ACHN (cell line): ENCODE measurements at regions not wholly inside any gene's neighbourhood (a gene's known extent, or its start where the extent isn't known, plus 50 kb on each side); places are given as distances from the start of the nearest gene placed in this dataset.
"Not testable (repeated sequence)": the region's sequence is repeated elsewhere in the genome, so short reads cannot be mapped to it uniquely, and the experiment has no call there.

Source experiments
- DNase-seq: peaks from one replicate; pipeline ENCODE4 v3.0.0-alpha.2; 2015
- in situ Hi-C: cut with HindIII; loops from 2 replicates; pipeline ENCODE4 v1.10.0; 2017; ENCODE audit warnings: low sequenced_read_pairs, low pct_ligation_motif_present, low pct_unique_long_range_greater_than_20kb

- DNase-seq, in situ Hi-C loops: not testable (repeated sequence)
Observed at GRCh38 chr6:3672339-3672738, 79.2 kb downstream of the PXDC1 start.

- in situ Hi-C loops, result no loop called here
- DNase-seq, result no peak
Observed at GRCh38 chr6:3671382-3671781, 80.1 kb downstream of the PXDC1 start.

GRCh38 chr6:3670356-3670755 is 81.2 kb downstream of the PXDC1 start:
- DNase-seq, result no peak
- in situ Hi-C loops, result no loop called here

DNA sequence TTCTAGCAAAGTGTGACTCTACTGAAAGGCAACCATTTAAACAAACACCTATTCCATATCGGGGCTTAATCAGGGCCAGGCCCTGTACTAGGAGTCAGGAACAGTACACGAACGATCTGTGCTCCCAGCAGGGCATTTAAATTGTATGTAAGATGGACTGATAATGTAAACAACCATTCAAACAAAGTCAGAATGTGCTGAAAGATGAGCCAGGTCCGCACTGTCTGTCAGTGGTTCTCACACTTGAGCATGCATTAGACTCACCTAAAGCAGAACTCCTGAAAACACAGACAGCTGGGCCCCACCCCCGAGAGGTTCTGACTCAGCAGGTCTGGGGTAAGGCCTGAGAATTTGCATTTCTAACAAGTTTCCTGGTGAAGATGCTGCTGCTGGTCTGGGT is 81.6 kb downstream of the PXDC1 start:
- in situ Hi-C loops, result no loop called here
- no peak for DNase-seq

DNA sequence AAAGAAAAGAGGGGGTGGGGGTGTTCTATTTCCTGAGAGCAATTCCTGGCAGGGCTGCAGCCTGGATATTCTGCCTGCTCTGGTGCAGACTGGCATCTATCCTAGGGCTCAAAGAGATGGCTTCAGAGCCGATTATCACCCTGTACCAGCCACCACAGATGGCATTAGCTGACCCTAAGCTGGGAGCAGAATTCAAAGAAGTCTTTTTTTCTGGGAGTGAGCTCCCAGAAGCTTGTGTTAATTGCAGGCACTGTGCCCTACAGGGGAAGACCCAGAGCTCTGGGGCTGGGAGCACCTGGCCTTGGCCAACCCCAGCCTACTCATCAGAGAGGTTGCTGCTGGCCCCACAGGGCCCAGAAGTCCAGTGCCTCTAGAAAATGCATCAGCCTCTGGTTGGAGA is 85.9 kb downstream of the PXDC1 start:
- DNase-seq, result no peak
- in situ Hi-C loops, result no loop called here

GRCh38 chr6:3664625-3665041 is 86.9 kb downstream of the PXDC1 start:
- in situ Hi-C loops, result no loop called here
- DNase-seq, result no peak

DNA sequence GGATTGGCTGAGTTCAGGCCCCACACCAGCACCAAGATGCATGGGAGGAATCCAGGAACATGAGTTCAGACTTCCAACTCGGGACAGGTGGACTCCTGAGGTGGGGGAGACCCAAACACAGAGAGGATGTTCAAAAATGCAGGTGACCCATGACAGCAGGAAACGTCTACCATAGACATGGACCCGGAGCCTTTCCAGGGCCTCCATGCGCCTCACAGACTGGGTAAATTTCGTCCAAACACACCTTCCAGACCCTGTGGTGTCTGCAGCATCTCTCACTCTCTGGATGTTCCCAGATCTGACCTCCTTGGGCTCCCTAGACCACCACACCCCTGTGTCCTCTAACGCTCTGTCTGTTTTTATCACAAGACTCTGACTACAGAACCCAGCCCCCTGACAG is 87.7 kb downstream of the PXDC1 start:
- DNase-seq, result no peak

GRCh38 chr6:3663081-3663480 is 88.4 kb downstream of the PXDC1 start:
- no peak for DNase-seq
- in situ Hi-C loops, result no loop called here

More for the DNA sequence above, 87.7 kb downstream of the PXDC1 start:
- in situ Hi-C loops, result no loop called here

GRCh38 chr6:3661390-3661789 is 90.1 kb downstream of the PXDC1 start:
- in situ Hi-C loops, result no loop called here
- DNase-seq, result no peak

GRCh38 chr6:3660473-3660872 is 91.0 kb downstream of the PXDC1 start:
- in situ Hi-C loops, result no loop called here
- DNase-seq, result no peak

DNA sequence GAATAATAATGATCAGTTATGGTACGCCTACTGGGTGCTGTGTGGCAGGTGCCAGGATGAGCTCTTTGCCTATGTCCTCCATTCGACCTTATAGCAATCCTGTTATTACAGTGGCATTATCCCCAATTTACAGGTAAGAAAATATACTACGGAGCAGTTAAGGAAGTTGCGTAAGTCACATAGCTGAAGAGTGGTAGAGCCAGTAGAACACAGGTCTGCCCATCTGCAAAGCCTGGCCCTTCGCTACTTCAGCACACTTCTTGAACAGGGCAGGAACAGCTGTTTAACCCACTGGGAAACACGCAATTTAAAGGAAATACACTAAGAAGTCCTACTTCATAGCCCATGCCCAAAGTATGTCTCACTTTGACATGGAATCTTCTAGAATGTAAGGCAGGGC is 91.8 kb downstream of the PXDC1 start:
- DNase-seq, result no peak
- in situ Hi-C loops, result no loop called here

- no peak for DNase-seq
- in situ Hi-C loops, result no loop called here
Observed at GRCh38 chr6:3656076-3656475, 95.4 kb downstream of the PXDC1 start.

DNA sequence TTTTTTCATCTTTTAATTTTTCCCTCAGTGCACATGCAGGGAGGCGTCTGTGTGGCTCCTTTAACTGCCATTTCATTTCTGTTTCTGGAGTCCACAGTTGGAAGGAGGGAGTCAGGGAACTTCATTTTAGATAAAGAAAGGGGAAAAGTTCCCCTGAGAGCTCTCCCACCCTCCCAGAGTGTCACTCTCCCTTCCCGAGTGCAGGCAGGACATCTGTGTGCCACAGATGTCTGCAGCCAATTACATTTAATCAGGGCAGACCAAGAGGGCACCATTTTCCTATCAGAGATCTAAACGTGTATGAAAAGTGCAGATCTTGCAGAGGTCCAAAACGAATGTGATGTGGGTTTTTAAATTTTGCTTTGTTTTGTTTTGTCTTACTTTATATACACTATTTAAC is 96.6 kb downstream of the PXDC1 start:
- DNase-seq, result no peak
- in situ Hi-C loops, result no loop called here

DNA sequence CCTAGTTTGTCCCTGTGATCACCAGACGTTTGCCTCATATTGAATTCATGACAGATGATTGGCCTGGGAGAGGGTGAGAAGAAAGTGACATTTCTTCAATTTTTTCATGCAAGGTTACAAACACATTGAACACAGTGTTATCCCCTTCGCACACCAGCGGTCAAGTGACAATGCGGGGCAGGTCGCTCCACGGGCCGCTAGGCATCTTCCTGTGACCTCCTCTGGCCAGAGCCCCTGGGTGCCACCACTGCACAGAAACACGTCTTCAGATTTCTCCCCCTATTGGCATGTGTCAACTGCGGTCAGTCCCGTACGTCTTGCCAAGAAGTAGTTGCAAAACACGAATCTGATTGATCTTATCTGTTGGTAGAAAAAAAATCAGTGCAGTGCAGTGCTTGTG is 97.1 kb downstream of the PXDC1 start:
- no peak for DNase-seq
- in situ Hi-C loops, result no loop called here

- DNase-seq, result no peak
- in situ Hi-C loops, result no loop called here
Observed at GRCh38 chr6:3653528-3654070, 97.9 kb downstream of the PXDC1 start.

GRCh38 chr6:3651698-3652229 is 99.7 kb downstream of the PXDC1 start:
- in situ Hi-C loops, result no loop called here
- no peak for DNase-seq

- in situ Hi-C loops, result no loop called here
- no peak for DNase-seq
Observed at GRCh38 chr6:3650959-3651697, 100.4 kb downstream of the PXDC1 start.

DNA sequence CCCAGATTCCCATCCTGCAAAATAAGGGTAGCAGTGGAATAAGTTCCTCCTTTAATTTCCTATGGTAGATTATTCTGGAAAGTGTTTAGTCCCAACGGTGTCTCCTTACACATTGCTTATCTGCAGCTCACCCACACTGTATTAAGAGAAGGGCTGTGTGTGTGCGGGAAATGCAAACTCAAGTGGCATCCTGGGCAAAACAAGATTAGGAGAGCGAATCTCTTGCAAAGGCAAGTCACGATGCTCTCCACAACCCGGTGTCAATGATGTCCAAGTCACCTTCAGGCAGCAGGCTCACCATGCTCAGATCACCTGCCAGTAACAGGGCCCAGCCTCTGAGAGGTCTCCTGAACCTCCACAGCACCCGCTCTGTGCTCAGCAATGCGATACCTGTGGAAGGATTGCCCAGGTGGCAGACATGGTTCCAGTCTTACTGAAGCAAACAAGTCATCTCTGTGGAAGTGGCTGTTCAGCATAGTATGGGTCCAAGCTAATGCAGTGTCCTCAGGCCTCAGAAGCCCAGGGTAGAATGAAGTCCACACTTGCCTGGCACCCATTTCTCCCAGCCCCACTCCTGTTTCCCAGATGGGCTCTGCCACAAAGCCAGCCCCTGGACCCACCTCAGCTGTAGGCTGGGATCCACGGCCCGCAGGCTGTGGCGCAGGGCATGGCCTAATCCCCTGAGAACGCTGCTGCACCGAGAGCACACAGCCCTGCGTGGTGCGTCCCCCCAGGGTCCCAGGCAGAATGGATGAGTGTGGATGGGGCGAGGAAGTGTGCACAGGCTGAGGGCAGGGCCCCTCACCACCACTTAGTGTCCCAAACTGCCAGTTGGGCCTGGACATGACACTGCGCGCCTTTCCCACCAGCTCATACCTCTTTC is 101.2 kb downstream of the PXDC1 start:
- in situ Hi-C loops, result no loop called here
- no peak for DNase-seq

- in situ Hi-C loops, result no loop called here
- DNase-seq, result no peak
Observed at GRCh38 chr6:3648724-3649123, 102.8 kb downstream of the PXDC1 start.
